ENCODE measurements at regions not wholly inside any gene's neighbourhood (a gene's known extent, or its start where the extent isn't known, plus 50 kb on each side); places are given as distances from the start of the nearest gene placed in this dataset.

GRCh38 chr4:110289601-110290100 is 91.2 kb upstream of the ELOVL6 start:
- no peak for TF ChIP-seq TAF1 (IDR thresholded peaks at IDR 0.05; ENCODE audit: borderline replicate concordance, insufficient read depth, low read length)
- no peak for TF ChIP-seq POLR2AphosphoS5 (IDR thresholded peaks at IDR 0.05; ENCODE audit: low read depth, low read length)
- TF ChIP-seq FOXP2 (optimal IDR thresholded peaks at IDR 0.05; ENCODE audit: borderline replicate concordance, extremely low read depth, extremely low read length, insufficient read depth): no peak
- TF ChIP-seq REST (IDR thresholded peaks at IDR 0.05; ENCODE audit: insufficient read depth in 1 of 2, low read depth in 2 of 2, low read length in 2 of 2): no peak
- no peak for TF ChIP-seq SIN3A (IDR thresholded peaks at IDR 0.05; ENCODE audit: borderline replicate concordance, insufficient read depth, low read length)

GRCh38 chr4:110287130-110287529 is 88.7 kb upstream of the ELOVL6 start:
- TF ChIP-seq FOXP2 (optimal IDR thresholded peaks at IDR 0.05; ENCODE audit: borderline replicate concordance, extremely low read depth, extremely low read length, insufficient read depth): no peak
- no peak for TF ChIP-seq REST (IDR thresholded peaks at IDR 0.05; ENCODE audit: insufficient read depth in 1 of 2, low read depth in 2 of 2, low read length in 2 of 2)
- TF ChIP-seq TAF1 (IDR thresholded peaks at IDR 0.05; ENCODE audit: borderline replicate concordance, insufficient read depth, low read length): no peak
- TF ChIP-seq SIN3A (IDR thresholded peaks at IDR 0.05; ENCODE audit: borderline replicate concordance, insufficient read depth, low read length): no peak
- no peak for TF ChIP-seq POLR2AphosphoS5 (IDR thresholded peaks at IDR 0.05; ENCODE audit: low read depth, low read length)

GRCh38 chr4:110278127-110278526 is 79.7 kb upstream of the ELOVL6 start:
- no peak for TF ChIP-seq REST (IDR thresholded peaks at IDR 0.05; ENCODE audit: insufficient read depth in 1 of 2, low read depth in 2 of 2, low read length in 2 of 2)
- no peak for TF ChIP-seq SIN3A (IDR thresholded peaks at IDR 0.05; ENCODE audit: borderline replicate concordance, insufficient read depth, low read length)
- no peak for TF ChIP-seq POLR2AphosphoS5 (IDR thresholded peaks at IDR 0.05; ENCODE audit: low read depth, low read length)
- TF ChIP-seq FOXP2 (optimal IDR thresholded peaks at IDR 0.05; ENCODE audit: borderline replicate concordance, extremely low read depth, extremely low read length, insufficient read depth): no peak
- no peak for TF ChIP-seq TAF1 (IDR thresholded peaks at IDR 0.05; ENCODE audit: borderline replicate concordance, insufficient read depth, low read length)

GRCh38 chr4:110275871-110276270 is 77.5 kb upstream of the ELOVL6 start:
- no peak for TF ChIP-seq POLR2AphosphoS5 (IDR thresholded peaks at IDR 0.05; ENCODE audit: low read depth, low read length)
- no peak for TF ChIP-seq SIN3A (IDR thresholded peaks at IDR 0.05; ENCODE audit: borderline replicate concordance, insufficient read depth, low read length)
- TF ChIP-seq REST (IDR thresholded peaks at IDR 0.05; ENCODE audit: insufficient read depth in 1 of 2, low read depth in 2 of 2, low read length in 2 of 2): no peak
- TF ChIP-seq FOXP2 (optimal IDR thresholded peaks at IDR 0.05; ENCODE audit: borderline replicate concordance, extremely low read depth, extremely low read length, insufficient read depth): no peak
- TF ChIP-seq TAF1 (IDR thresholded peaks at IDR 0.05; ENCODE audit: borderline replicate concordance, insufficient read depth, low read length): no peak

DNA sequence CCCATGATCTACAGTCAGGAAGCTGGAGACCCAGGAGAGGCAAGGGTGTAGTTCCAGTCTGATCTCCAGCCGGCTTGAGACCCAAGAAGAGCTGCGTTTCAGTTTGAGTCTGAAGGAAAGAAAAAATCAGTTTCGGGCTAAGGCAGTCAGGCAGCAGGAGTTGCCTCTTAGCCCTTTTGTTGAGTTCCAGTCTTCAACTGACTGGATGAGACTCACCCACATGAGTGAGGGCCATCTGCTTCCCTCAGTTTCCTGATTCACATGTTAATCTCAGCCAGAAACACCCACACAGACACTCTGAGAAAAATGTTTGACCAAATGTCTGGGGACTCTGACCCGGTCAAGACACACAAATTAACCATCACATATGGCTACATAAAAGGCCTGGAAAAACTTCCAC is 73.6 kb upstream of the ELOVL6 start:
- no peak for TF ChIP-seq SIN3A (IDR thresholded peaks at IDR 0.05; ENCODE audit: borderline replicate concordance, insufficient read depth, low read length)
- TF ChIP-seq TAF1 (IDR thresholded peaks at IDR 0.05; ENCODE audit: borderline replicate concordance, insufficient read depth, low read length): no peak
- no peak for TF ChIP-seq REST (IDR thresholded peaks at IDR 0.05; ENCODE audit: insufficient read depth in 1 of 2, low read depth in 2 of 2, low read length in 2 of 2)
- TF ChIP-seq POLR2AphosphoS5 (IDR thresholded peaks at IDR 0.05; ENCODE audit: low read depth, low read length): no peak
- TF ChIP-seq FOXP2 (optimal IDR thresholded peaks at IDR 0.05; ENCODE audit: borderline replicate concordance, extremely low read depth, extremely low read length, insufficient read depth): no peak

Measured in PFSK-1 (cell line).